Caco-2 (cell line): ENCODE measurements at regions not wholly inside any gene's neighbourhood (a gene's known extent, or its start where the extent isn't known, plus 50 kb on each side); places are given as distances from the start of the nearest gene placed in this dataset.

Source experiments
- BruUV-seq: library from RNA; stranded (reverse); fragments of 400-500 nt; replicated peaks from 2 replicates; lab custom pipeline; 2021; lab: Mats Ljungman, UMichigan
- CTCF ChIA-PET: fragments of 300-600 bp; sonication (Branson Sonifier 250); formaldehyde crosslinking; loops from one replicate; lab custom pipeline; 2022; ENCODE audit warnings: antibody characterized with exemption; lab: Charles Lee
- POLR2A ChIA-PET: fragments of 300-600 bp; sonication (Branson Sonifier 250); formaldehyde crosslinking; loops from one replicate; lab custom pipeline; 2022; ENCODE audit warnings: antibody characterized with exemption; lab: Charles Lee
- DNase-seq, 2 experiments: peaks; one replicate each; pipeline versions ENCODE4 v3.0.0 to v3.0.0-alpha.2; 2020 to 2022
- H3K27me3 ChIP-seq: replicated peaks from 2 replicates; pipeline ENCODE4 v1.6.0; 2011; ENCODE audit warnings: low read length; ENCODE audit not compliant: control insufficient read depth, insufficient read depth
- H3K36me3 ChIP-seq: 2 replicates; pipeline ENCODE4 v1.5.1; 2011; ENCODE audit warnings: low read length; ENCODE audit not compliant: control insufficient read depth, insufficient read depth
- H3K4me1 ChIP-seq: fragments of 250-450 bp; sonication (Bioruptor Pico); 2 replicates; pipeline ENCODE4 v1.5.1; 2020; ENCODE audit warnings: mild to moderate bottlenecking
- H3K4me3 ChIP-seq: 2 replicates; pipeline ENCODE4 v1.5.1; 2011; ENCODE audit warnings: low read depth, mild to moderate bottlenecking, control low read depth, low read length
- H3K9me3 ChIP-seq: fragments of 250-450 bp; sonication (Bioruptor Pico); 2 replicates; pipeline ENCODE4 v1.5.1; 2020; ENCODE audit warnings: mild to moderate bottlenecking, moderate library complexity
- H3K27ac Mint-ChIP-seq: one replicate; pipeline ENCODE4 v1.8.0; 2022; ENCODE audit warnings: mixed read lengths; ENCODE audit not compliant: unreplicated experiment
- H3K27me3 Mint-ChIP-seq: one replicate; pipeline ENCODE4 v1.8.0; 2022; ENCODE audit warnings: mixed read lengths; ENCODE audit not compliant: insufficient read depth, unreplicated experiment
- H3K36me3 Mint-ChIP-seq: one replicate; pipeline ENCODE4 v1.8.0; 2022; ENCODE audit warnings: mild to moderate bottlenecking, mixed read lengths; ENCODE audit not compliant: insufficient read depth, unreplicated experiment
- H3K4me1 Mint-ChIP-seq: one replicate; pipeline ENCODE4 v1.8.0; 2022; ENCODE audit warnings: low read depth, mixed read lengths; ENCODE audit not compliant: unreplicated experiment
- H3K4me3 Mint-ChIP-seq: one replicate; pipeline ENCODE4 v1.8.0; 2022; ENCODE audit warnings: mild to moderate bottlenecking, moderate library complexity, mixed read lengths; ENCODE audit not compliant: unreplicated experiment
- H3K9me3 Mint-ChIP-seq: one replicate; pipeline ENCODE4 v1.8.0; 2022; ENCODE audit warnings: mixed read lengths; ENCODE audit not compliant: unreplicated experiment
- intact Hi-C: fragments of 100-400 bp; cut with micrococcal nuclease; formaldehyde crosslinking; loops from one replicate; pipeline ENCODE4 v1.10.0; 2022; ENCODE audit not compliant: unreplicated experiment
- TF ChIP-seq, protein P1 (sequence below), 2 experiments: fragments of 200-600 bp in 1 of 2; IDR thresholded peaks; 1 replicate in 1 of 2; 2 replicates in 1 of 2; pipeline versions ENCODE4 v1.5.1 to v1.8.0; 2011 to 2022; ENCODE audit warnings: antibody characterized with exemption in 1 of 2, control low read depth in 1 of 2, inconsistent platforms in 1 of 2, low read depth in 1 of 2, low read length in 1 of 2, mild to moderate bottlenecking in 1 of 2, moderate library complexity in 1 of 2; ENCODE audit not compliant: insufficient read depth in 1 of 2, severe bottlenecking in 1 of 2, unreplicated experiment in 1 of 2

DNA sequence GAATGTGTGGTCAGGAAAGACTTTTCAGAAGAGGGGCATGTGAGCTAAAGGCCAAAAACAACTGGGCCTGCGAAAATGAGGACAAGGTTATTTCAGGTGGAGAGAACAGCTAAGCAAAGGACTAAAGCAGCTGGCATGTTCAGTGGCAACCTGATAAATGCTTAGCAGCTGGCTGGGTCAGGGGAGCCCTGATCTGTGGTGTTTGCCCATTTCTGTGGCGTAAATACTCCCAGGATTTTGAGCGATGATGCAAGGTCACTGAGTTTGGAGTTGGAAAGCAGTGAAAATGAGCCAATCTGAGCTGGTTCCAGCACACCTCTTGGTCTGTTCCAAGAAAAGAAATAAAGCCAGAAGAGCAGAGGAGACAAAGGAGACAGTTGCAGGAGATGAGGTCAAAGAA, 704.3 kb downstream of the UQCRFS1 start:
- no peak for DNase-seq
- Histone ChIP-seq H3K9me3 (no peaks in the 10 kb centered on the region), H3K27me3 (no peaks in the 10 kb centered on the region), H3K36me3 (no peaks in the 10 kb centered on the region), H3K4me1 (no peaks in the 10 kb centered on the region), H3K4me3 (no peak overlapping the region)
- CTCF ChIA-PET: no interaction called here
- no peak overlapping the region for H3K4me3 Mint-ChIP-seq
- intact Hi-C loops: no loop called here
- H3K27me3 Mint-ChIP-seq: no peaks in the 10 kb centered on the region
- TF ChIP-seq, protein P1, sequence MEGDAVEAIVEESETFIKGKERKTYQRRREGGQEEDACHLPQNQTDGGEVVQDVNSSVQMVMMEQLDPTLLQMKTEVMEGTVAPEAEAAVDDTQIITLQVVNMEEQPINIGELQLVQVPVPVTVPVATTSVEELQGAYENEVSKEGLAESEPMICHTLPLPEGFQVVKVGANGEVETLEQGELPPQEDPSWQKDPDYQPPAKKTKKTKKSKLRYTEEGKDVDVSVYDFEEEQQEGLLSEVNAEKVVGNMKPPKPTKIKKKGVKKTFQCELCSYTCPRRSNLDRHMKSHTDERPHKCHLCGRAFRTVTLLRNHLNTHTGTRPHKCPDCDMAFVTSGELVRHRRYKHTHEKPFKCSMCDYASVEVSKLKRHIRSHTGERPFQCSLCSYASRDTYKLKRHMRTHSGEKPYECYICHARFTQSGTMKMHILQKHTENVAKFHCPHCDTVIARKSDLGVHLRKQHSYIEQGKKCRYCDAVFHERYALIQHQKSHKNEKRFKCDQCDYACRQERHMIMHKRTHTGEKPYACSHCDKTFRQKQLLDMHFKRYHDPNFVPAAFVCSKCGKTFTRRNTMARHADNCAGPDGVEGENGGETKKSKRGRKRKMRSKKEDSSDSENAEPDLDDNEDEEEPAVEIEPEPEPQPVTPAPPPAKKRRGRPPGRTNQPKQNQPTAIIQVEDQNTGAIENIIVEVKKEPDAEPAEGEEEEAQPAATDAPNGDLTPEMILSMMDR (IDR thresholded peaks at IDR 0.05; ENCODE audit: insufficient read depth in 1 of 2, low read depth in 1 of 2, low read length in 1 of 2, severe bottlenecking in 1 of 2, unreplicated experiment in 1 of 2): no peak
- no peak overlapping the region for H3K27ac Mint-ChIP-seq
- H3K36me3 Mint-ChIP-seq: no peaks in the 10 kb centered on the region
- H3K9me3 Mint-ChIP-seq: peaks cover 10% of the 10 kb centered on the region
- POLR2A ChIA-PET: no interaction called here
- BruUV-seq: no TSS peak
- H3K4me1 Mint-ChIP-seq: no peaks in the 10 kb centered on the region

DNA sequence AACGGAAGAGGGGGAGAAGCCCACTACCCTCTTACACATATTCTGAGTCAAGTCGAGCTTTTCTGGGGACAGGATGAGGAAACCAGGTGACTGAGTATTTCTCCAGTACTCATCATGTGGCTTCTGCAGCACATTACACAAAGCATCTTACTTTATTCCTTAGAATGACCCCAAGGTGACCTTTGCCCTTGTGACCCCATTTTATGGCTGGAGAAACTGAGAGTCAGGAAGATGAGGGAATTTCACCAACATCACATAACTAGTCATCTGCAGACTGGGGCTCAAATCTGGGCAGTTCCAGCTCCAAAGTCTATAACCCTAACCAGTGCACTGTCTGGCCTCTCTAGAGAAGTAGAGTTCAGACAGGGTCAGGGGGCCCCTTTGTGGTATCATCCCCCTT, 707.0 kb downstream of the UQCRFS1 start:
- no peaks in the 10 kb centered on the region for H3K27me3 ChIP-seq
- no peaks in the 10 kb centered on the region for H3K36me3 Mint-ChIP-seq
- no peaks in the 10 kb centered on the region for H3K4me1 Mint-ChIP-seq
- no peak overlapping the region for H3K4me3 ChIP-seq
- H3K4me1 ChIP-seq: no peaks in the 10 kb centered on the region
- ChIA-PET POLR2A (no interaction called here), CTCF (no interaction called here)
- H3K27ac Mint-ChIP-seq: no peak overlapping the region
- DNase-seq: no peak
- H3K27me3 Mint-ChIP-seq: peaks cover under 1% of the 10 kb centered on the region
- intact Hi-C loops: no loop called here
- TF ChIP-seq, protein P1 (IDR thresholded peaks at IDR 0.05; ENCODE audit: insufficient read depth in 1 of 2, low read depth in 1 of 2, low read length in 1 of 2, severe bottlenecking in 1 of 2, unreplicated experiment in 1 of 2): no peak
- BruUV-seq: no TSS peak
- H3K9me3 Mint-ChIP-seq: peaks cover 10% of the 10 kb centered on the region
- H3K36me3 ChIP-seq: no peaks in the 10 kb centered on the region
- no peaks in the 10 kb centered on the region for H3K9me3 ChIP-seq
- H3K4me3 Mint-ChIP-seq: no peak overlapping the region

- H3K27ac Mint-ChIP-seq: no peak overlapping the region
- H3K4me1 Mint-ChIP-seq: no peaks in the 10 kb centered on the region
- ChIA-PET CTCF (no interaction called here), POLR2A (no interaction called here)
- no peak overlapping the region for H3K4me3 ChIP-seq
- no peaks in the 10 kb centered on the region for H3K27me3 ChIP-seq
- H3K4me1 ChIP-seq: no peaks in the 10 kb centered on the region
- no peak for DNase-seq
- H3K4me3 Mint-ChIP-seq: no peak overlapping the region
- TF ChIP-seq, protein P1 (IDR thresholded peaks at IDR 0.05; ENCODE audit: insufficient read depth in 1 of 2, low read depth in 1 of 2, low read length in 1 of 2, severe bottlenecking in 1 of 2, unreplicated experiment in 1 of 2): no peak
- no peaks in the 10 kb centered on the region for H3K36me3 ChIP-seq
- peaks cover 3% of the 10 kb centered on the region for H3K27me3 Mint-ChIP-seq
- no TSS peak for BruUV-seq
- peaks cover 4% of the 10 kb centered on the region for H3K9me3 Mint-ChIP-seq
- H3K36me3 Mint-ChIP-seq: no peaks in the 10 kb centered on the region
- no peaks in the 10 kb centered on the region for H3K9me3 ChIP-seq
- intact Hi-C loops: no loop called here
Observed at GRCh38 chr19:28505134-28505533, 707.8 kb downstream of the UQCRFS1 start.
